Putamen (tissue), 1 donor: ENCODE measurements at regions not wholly inside any gene's neighbourhood (a gene's known extent, or its start where the extent isn't known, plus 50 kb on each side); places are given as distances from the start of the nearest gene placed in this dataset.

Experiments
- DNase-seq: peaks from one replicate; pipeline ENCODE4 v3.0.0-alpha.2; 2016; ENCODE audit warnings: low spot score

- no peak for DNase-seq
Measured at GRCh38 chr1:220356981-220357850, 85.0 kb upstream of the RAB3GAP2 start.

- DNase-seq = no peak
Measured at GRCh38 chr1:220353229-220354012, 81.2 kb upstream of the RAB3GAP2 start.

GRCh38 chr1:220348211-220348610 lies 76.0 kb upstream of the RAB3GAP2 start:
- DNase-seq = no peak

GRCh38 chr1:220347654-220348175 lies 75.5 kb upstream of the RAB3GAP2 start:
- no peak for DNase-seq

- no peak for DNase-seq
Measured at GRCh38 chr1:220344745-220345144, 72.5 kb upstream of the RAB3GAP2 start.

GRCh38 chr1:220342853-220343252 lies 70.6 kb upstream of the RAB3GAP2 start:
- no peak for DNase-seq

GRCh38 chr1:220341126-220341525 lies 68.9 kb upstream of the RAB3GAP2 start:
- DNase-seq = no peak

GRCh38 chr1:220339581-220339980 lies 67.3 kb upstream of the RAB3GAP2 start:
- DNase-seq = no peak

GRCh38 chr1:220338759-220339158 lies 66.5 kb upstream of the RAB3GAP2 start:
- DNase-seq = no peak

GRCh38 chr1:220336391-220337031 lies 64.3 kb upstream of the RAB3GAP2 start:
- DNase-seq = no peak

GRCh38 chr1:220335668-220336067 lies 63.4 kb upstream of the RAB3GAP2 start:
- DNase-seq = no peak

GRCh38 chr1:220331318-220331717 lies 59.1 kb upstream of the RAB3GAP2 start:
- DNase-seq = no peak

GRCh38 chr1:220330265-220330664 lies 58.0 kb upstream of the RAB3GAP2 start:
- no peak for DNase-seq

- no peak for DNase-seq
Measured at GRCh38 chr1:220327106-220327505, 54.9 kb upstream of the RAB3GAP2 start.

GRCh38 chr1:220326578-220326977 lies 54.3 kb upstream of the RAB3GAP2 start:
- DNase-seq = no peak

GRCh38 chr1:220325306-220325995 lies 53.2 kb upstream of the RAB3GAP2 start:
- no peak for DNase-seq

- no peak for DNase-seq
Measured at GRCh38 chr1:220323717-220324116, 51.5 kb upstream of the RAB3GAP2 start.

- DNase-seq = no peak
Measured at GRCh38 chr1:220322570-220322969, 50.3 kb upstream of the RAB3GAP2 start.
